ENCODE measurements at regions not wholly inside any gene's neighbourhood (a gene's known extent, or its start where the extent isn't known, plus 50 kb on each side); places are given as distances from the start of the nearest gene placed in this dataset.

- no peaks in the 10 kb centered on the region for H3K36me3 ChIP-seq (ENCODE audit: control insufficient read depth in 2 of 2, insufficient read depth in 1 of 2, low read length in 2 of 2)
- TF ChIP-seq ZFHX2 (tag by site-specific recombination; conservative IDR thresholded peaks at IDR 0.05) = no peak
- no peak for TF ChIP-seq SALL2 (tag by site-specific recombination; IDR thresholded peaks at IDR 0.05; ENCODE audit: borderline replicate concordance)
- no peak for TF ChIP-seq ZNF830 (tag by site-specific recombination; IDR thresholded peaks at IDR 0.05; ENCODE audit: low read depth)
- no peak for TF ChIP-seq ZNF513 (tag by site-specific recombination; IDR thresholded peaks at IDR 0.05)
- no peak for TF ChIP-seq ZNF791 (tag by site-specific recombination; IDR thresholded peaks at IDR 0.05)
- TF ChIP-seq ZNF398 (tag by site-specific recombination; IDR thresholded peaks at IDR 0.05) = no peak
- no peak for TF ChIP-seq ZFP41 (tag by site-specific recombination; IDR thresholded peaks at IDR 0.05; ENCODE audit: borderline replicate concordance)
- no peak for TF ChIP-seq ZNF449 (tag by site-specific recombination; IDR thresholded peaks at IDR 0.05)
- no peak for TF ChIP-seq GLI2 (tag by site-specific recombination; IDR thresholded peaks at IDR 0.05; ENCODE audit: borderline replicate concordance, low read depth)
- TF ChIP-seq ZNF26 (tag by site-specific recombination; IDR thresholded peaks at IDR 0.05) = no peak
- no peak for TF ChIP-seq ZNF114 (tag by site-specific recombination; IDR thresholded peaks at IDR 0.05)
- no peak for TF ChIP-seq ZNF530 (tag by site-specific recombination; IDR thresholded peaks at IDR 0.05; ENCODE audit: low read depth)
- H3K4me1 ChIP-seq (ENCODE audit: control insufficient read depth, insufficient read depth, low read length) = no peaks in the 10 kb centered on the region
- H3K9me3 ChIP-seq (ENCODE audit: control insufficient read depth, insufficient read depth, low read depth, low read length) = no peaks in the 10 kb centered on the region
- CTCF ChIA-PET = no interaction called here
- POLR2A ChIA-PET = no interaction called here
- no peak overlapping the region for H3K27ac ChIP-seq (ENCODE audit: extremely low read depth, low read depth, low read length)
- H3K4me3 ChIP-seq (ENCODE audit: low read depth, low read length) = no peak overlapping the region
These were observed 268.2 kb upstream of the PRDM1 start for GRCh38 chr6:105817961-105818360.

GRCh38 chr6:105817370-105817769 is 268.8 kb upstream of the PRDM1 start:
- H3K9me3 ChIP-seq (ENCODE audit: control insufficient read depth, insufficient read depth, low read depth, low read length) = no peaks in the 10 kb centered on the region
- TF ChIP-seq ZFP69B (tag by site-specific recombination; IDR thresholded peaks at IDR 0.05) (no peak), ZNF423 (tag by site-specific recombination; IDR thresholded peaks at IDR 0.05) (no peak), ZNF324 (tag by site-specific recombination; IDR thresholded peaks at IDR 0.05) (no peak), ZNF133 (tag by site-specific recombination; IDR thresholded peaks at IDR 0.05) (no peak), ZNF223 (tag by site-specific recombination; IDR thresholded peaks at IDR 0.05) (no peak), ZNF610 (tag by site-specific recombination; IDR thresholded peaks at IDR 0.05; ENCODE audit: borderline replicate concordance) (no peak), ZNF664 (tag by site-specific recombination; IDR thresholded peaks at IDR 0.05) (no peak)
- H3K36me3 ChIP-seq (ENCODE audit: control insufficient read depth in 2 of 2, insufficient read depth in 1 of 2, low read length in 2 of 2) = no peaks in the 10 kb centered on the region
- POLR2A ChIA-PET = no interaction called here
- CTCF ChIA-PET = interaction anchor here (0.8 to 0.9 kb wide), 2 partner anchors 85 to 406 kb away, joined by 3 to 4 read pairs; no protein-coding TSS in a partner anchor
- H3K27ac ChIP-seq (ENCODE audit: extremely low read depth, low read depth, low read length) = no peak overlapping the region
- H3K4me1 ChIP-seq (ENCODE audit: control insufficient read depth, insufficient read depth, low read length) = no peaks in the 10 kb centered on the region
- no peak overlapping the region for H3K4me3 ChIP-seq (ENCODE audit: low read depth, low read length)
